ENCODE measurements at regions not wholly inside any gene's neighbourhood (a gene's known extent, or its start where the extent isn't known, plus 50 kb on each side); places are given as distances from the start of the nearest gene placed in this dataset.
A peak's percentile ranks its signal among the peaks of the same experiment; 100 is the strongest.

- H3K9me3 Mint-ChIP-seq (ENCODE audit: insufficient read depth): no peaks in the 10 kb centered on the region
- H3K27ac Mint-ChIP-seq: peak overlapping the region; percentile 97
- Histone ChIP-seq H4K20me1 (ENCODE audit: control insufficient read depth, insufficient read depth, low read length, poor library complexity, severe bottlenecking) (no peaks in the 10 kb centered on the region), H3K4me1 (ENCODE audit: control insufficient read depth in 2 of 2, insufficient read depth in 2 of 2, low read length in 2 of 2) (peaks cover 0 to 4% of the 10 kb centered on the region in 2 donors), H3K79me2 (ENCODE audit: control insufficient read depth, insufficient read depth, low read length) (no peaks in the 10 kb centered on the region), H3K27me3 (replicated peaks in 1 of 4; ENCODE audit: control extremely low read depth in 1 of 4, control insufficient read depth in 3 of 4, insufficient read depth in 4 of 4, low read length in 3 of 4) (no peaks in the 10 kb centered on the region), H3K36me3 (replicated peaks in 1 of 2; ENCODE audit: control extremely low read depth in 1 of 2, control insufficient read depth in 1 of 2, extremely low read depth in 1 of 2, insufficient read depth in 2 of 2, low read length in 1 of 2) (no peaks in the 10 kb centered on the region), H3K4me2 (replicated peaks; ENCODE audit: low read depth, low read length, poor library complexity, severe bottlenecking) (peak overlapping the region; percentile 80), H2AFZ (ENCODE audit: insufficient read depth, low read depth, low read length, poor library complexity, severe bottlenecking) (peak overlapping the region; percentile 80), H3K9ac (ENCODE audit: low read length) (peak overlapping the region; percentile 60), H3K27ac (ENCODE audit: low read length in 2 of 2) (peak overlapping the region; percentile 74 to 80), H3K4me3 (ENCODE audit: control extremely low read depth in 1 of 5, extremely low read depth in 1 of 5, insufficient read depth in 1 of 5, low read depth in 2 of 5, low read length in 4 of 5) (peak overlapping the region in 4 of 5 experiments; percentile 31 to 72 (median 48)), H3K9me3 (ENCODE audit: control extremely low read depth in 1 of 3, control insufficient read depth in 2 of 3, insufficient read depth in 1 of 3, low read length in 2 of 3) (no peaks in the 10 kb centered on the region)
- ATAC-seq (ENCODE audit: low read depth) (peak; percentile 97), DNase-seq (peak; percentile 93)
- 21% methylated on average over 7 of the region's 13 CpGs for WGBS (ENCODE audit: insufficient coverage)
- ChIA-PET CTCF (interaction anchor here (0.6 to 2.5 kb wide), 50 partner anchors 9 to 640 kb away, joined by 3 to 185 read pairs (median 5); no protein-coding TSS in a partner anchor), POLR2A (interaction anchor here (0.6 to 2.0 kb wide), 5 partner anchors 11 to 221 kb away, joined by 3 to 14 read pairs (median 3); no protein-coding TSS in a partner anchor)
- TF ChIP-seq CTCF (IDR thresholded peaks at IDR 0.05) (peak; percentile 95), EZH2 (IDR thresholded peaks at IDR 0.05; ENCODE audit: borderline replicate concordance, insufficient read depth, low read depth, low read length, poor library complexity, severe bottlenecking) (no peak)
- H3K27me3 Mint-ChIP-seq: no peaks in the 10 kb centered on the region
- intact Hi-C loops (cut with micrococcal nuclease): loop anchor here (1.0 to 5.0 kb wide), 7 partner anchors 14 to 214 kb away; no protein-coding TSS in a partner anchor
- peaks cover 9% of the 10 kb centered on the region for H3K4me1 Mint-ChIP-seq
- H3K4me3 Mint-ChIP-seq: peak overlapping the region; percentile 86
Measured at GRCh38 chr6:25070547-25071366, 135.0 kb upstream of the RIPOR2 start.

GRCh38 chr6:25078141-25078540 lies 142.4 kb upstream of the RIPOR2 start:
- intact Hi-C loops (cut with micrococcal nuclease): no loop called here
- ATAC-seq (ENCODE audit: low read depth) (no peak), DNase-seq (no peak)
- no peaks in the 10 kb centered on the region for H3K27me3 ChIP-seq (replicated peaks in 1 of 4; ENCODE audit: control extremely low read depth in 1 of 4, control insufficient read depth in 3 of 4, insufficient read depth in 4 of 4, low read length in 3 of 4)
- no peaks in the 10 kb centered on the region for H3K4me1 ChIP-seq (ENCODE audit: control insufficient read depth in 2 of 2, insufficient read depth in 2 of 2, low read length in 2 of 2)
- no peak overlapping the region for H3K27ac Mint-ChIP-seq
- H3K4me3 ChIP-seq (ENCODE audit: control extremely low read depth in 1 of 5, extremely low read depth in 1 of 5, insufficient read depth in 1 of 5, low read depth in 2 of 5, low read length in 4 of 5): no peak overlapping the region
- no peaks in the 10 kb centered on the region for H3K9me3 Mint-ChIP-seq (ENCODE audit: insufficient read depth)
- no peaks in the 10 kb centered on the region for H4K20me1 ChIP-seq (ENCODE audit: control insufficient read depth, insufficient read depth, low read length, poor library complexity, severe bottlenecking)
- H3K4me3 Mint-ChIP-seq: no peak overlapping the region
- H3K4me2 ChIP-seq (replicated peaks; ENCODE audit: low read depth, low read length, poor library complexity, severe bottlenecking): no peak overlapping the region
- ChIA-PET CTCF (interaction anchor here (1.1 kb wide), 1 partner anchor 51 kb away, joined by 5 read pairs; no protein-coding TSS in a partner anchor), POLR2A (no interaction called here)
- no peaks in the 10 kb centered on the region for H3K79me2 ChIP-seq (ENCODE audit: control insufficient read depth, insufficient read depth, low read length)
- no peaks in the 10 kb centered on the region for H3K36me3 ChIP-seq (replicated peaks in 1 of 2; ENCODE audit: control extremely low read depth in 1 of 2, control insufficient read depth in 1 of 2, extremely low read depth in 1 of 2, insufficient read depth in 2 of 2, low read length in 1 of 2)
- no peak overlapping the region for H2AFZ ChIP-seq (ENCODE audit: insufficient read depth, low read depth, low read length, poor library complexity, severe bottlenecking)
- H3K4me1 Mint-ChIP-seq: peaks cover 2% of the 10 kb centered on the region
- H3K27me3 Mint-ChIP-seq: no peaks in the 10 kb centered on the region
- WGBS (ENCODE audit: insufficient coverage): no CpG with 5 or more reads among the region's 1 CpG
- no peak for TF ChIP-seq EZH2 (IDR thresholded peaks at IDR 0.05; ENCODE audit: borderline replicate concordance, insufficient read depth, low read depth, low read length, poor library complexity, severe bottlenecking)
- TF ChIP-seq CTCF (IDR thresholded peaks at IDR 0.05): no peak
- no peak overlapping the region for H3K27ac ChIP-seq (ENCODE audit: low read length in 2 of 2)
- H3K9me3 ChIP-seq (ENCODE audit: control extremely low read depth in 1 of 3, control insufficient read depth in 2 of 3, insufficient read depth in 1 of 3, low read length in 2 of 3): no peaks in the 10 kb centered on the region
- H3K9ac ChIP-seq (ENCODE audit: low read length): no peak overlapping the region
